GM12892 (cell line): ENCODE measurements at regions not wholly inside any gene's neighbourhood (a gene's known extent, or its start where the extent isn't known, plus 50 kb on each side); places are given as distances from the start of the nearest gene placed in this dataset.

Experiments
- POLR2A ChIP-seq: IDR thresholded peaks from 2 replicates; pipeline ENCODE4 v1.6.1; 2011; ENCODE audit warnings: low read depth, low read length, control low read depth
- POLR2AphosphoS5 ChIP-seq: IDR thresholded peaks from 2 replicates; pipeline ENCODE4 v1.6.1; 2011; ENCODE audit warnings: low read depth, low read length, control low read depth

DNA sequence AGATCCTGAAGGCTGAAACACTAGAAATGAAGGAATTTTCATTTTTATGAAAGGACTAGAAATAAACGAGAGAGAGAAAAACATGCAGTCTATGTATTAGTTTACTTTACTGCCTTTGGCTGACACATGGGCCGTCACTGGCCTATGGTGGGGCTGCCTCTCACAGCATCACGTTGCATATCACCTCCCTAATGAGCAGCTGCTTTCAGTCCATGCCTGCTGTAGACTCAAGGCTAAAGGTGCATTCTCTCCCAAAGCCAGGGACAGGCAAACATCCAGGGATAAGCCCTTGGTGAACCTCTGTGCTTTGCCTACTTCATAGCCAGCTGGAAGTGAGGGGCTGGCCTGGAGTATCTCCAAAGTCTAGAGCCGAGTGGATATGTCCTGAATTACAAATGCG lies 359.4 kb downstream of the GPAM start:
- TF ChIP-seq POLR2A: no peak
- TF ChIP-seq POLR2AphosphoS5: no peak
